ENCODE measurements at regions not wholly inside any gene's neighbourhood (a gene's known extent, or its start where the extent isn't known, plus 50 kb on each side); places are given as distances from the start of the nearest gene placed in this dataset.

GRCh38 chr3:3405131-3405530 lies 225.6 kb upstream of the CRBN start:
- Histone ChIP-seq H3K36me3 (replicated peaks in 1 of 2; ENCODE audit: control extremely low read depth in 1 of 2, control insufficient read depth in 1 of 2, extremely low read depth in 1 of 2, insufficient read depth in 2 of 2, low read length in 1 of 2) (no peaks in the 10 kb centered on the region), H3K4me2 (replicated peaks; ENCODE audit: low read depth, low read length, poor library complexity, severe bottlenecking) (no peak overlapping the region), H3K79me2 (ENCODE audit: control insufficient read depth, insufficient read depth, low read length) (no peaks in the 10 kb centered on the region), H3K27ac (ENCODE audit: low read length in 2 of 2) (no peak overlapping the region), H3K9ac (ENCODE audit: low read length) (no peak overlapping the region), H3K4me1 (ENCODE audit: control insufficient read depth in 2 of 2, insufficient read depth in 2 of 2, low read length in 2 of 2) (no peaks in the 10 kb centered on the region), H4K20me1 (ENCODE audit: control insufficient read depth, insufficient read depth, low read length, poor library complexity, severe bottlenecking) (no peaks in the 10 kb centered on the region), H2AFZ (ENCODE audit: insufficient read depth, low read depth, low read length, poor library complexity, severe bottlenecking) (no peak overlapping the region), H3K9me3 (ENCODE audit: control extremely low read depth in 1 of 3, control insufficient read depth in 2 of 3, insufficient read depth in 1 of 3, low read length in 2 of 3) (peaks cover 0 to 12% (median 11%) of the 10 kb centered on the region in 3 donors), H3K27me3 (replicated peaks in 1 of 4; ENCODE audit: control extremely low read depth in 1 of 4, control insufficient read depth in 3 of 4, insufficient read depth in 4 of 4, low read length in 3 of 4) (no peaks in the 10 kb centered on the region), H3K4me3 (ENCODE audit: control extremely low read depth in 1 of 5, extremely low read depth in 1 of 5, insufficient read depth in 1 of 5, low read depth in 2 of 5, low read length in 4 of 5) (no peak overlapping the region)
- CTCF ChIA-PET: no interaction called here
- Mint-ChIP-seq H3K4me3 (no peak overlapping the region), H3K27me3 (no peaks in the 10 kb centered on the region), H3K9me3 (ENCODE audit: insufficient read depth) (peaks cover 4% of the 10 kb centered on the region), H3K27ac (no peak overlapping the region), H3K4me1 (no peaks in the 10 kb centered on the region)
- ATAC-seq (ENCODE audit: low read depth) (no peak), DNase-seq (no peak)
- 71% methylated on average over 5 of the region's 6 CpGs for WGBS (ENCODE audit: insufficient coverage)
- POLR2A ChIA-PET: no interaction called here
- no peak for TF ChIP-seq EZH2 (IDR thresholded peaks at IDR 0.05; ENCODE audit: borderline replicate concordance, insufficient read depth, low read depth, low read length, poor library complexity, severe bottlenecking)
- no peak for TF ChIP-seq CTCF (IDR thresholded peaks at IDR 0.05)
- intact Hi-C loops (cut with micrococcal nuclease): no loop called here

GRCh38 chr3:3403700-3404099 lies 224.2 kb upstream of the CRBN start:
- Histone ChIP-seq H3K79me2 (ENCODE audit: control insufficient read depth, insufficient read depth, low read length) (no peaks in the 10 kb centered on the region), H3K4me1 (ENCODE audit: control insufficient read depth in 2 of 2, insufficient read depth in 2 of 2, low read length in 2 of 2) (no peaks in the 10 kb centered on the region), H3K27ac (ENCODE audit: low read length in 2 of 2) (no peak overlapping the region), H3K4me3 (ENCODE audit: control extremely low read depth in 1 of 5, extremely low read depth in 1 of 5, insufficient read depth in 1 of 5, low read depth in 2 of 5, low read length in 4 of 5) (no peak overlapping the region), H2AFZ (ENCODE audit: insufficient read depth, low read depth, low read length, poor library complexity, severe bottlenecking) (no peak overlapping the region), H3K9ac (ENCODE audit: low read length) (no peak overlapping the region), H3K9me3 (ENCODE audit: control extremely low read depth in 1 of 3, control insufficient read depth in 2 of 3, insufficient read depth in 1 of 3, low read length in 2 of 3) (peaks cover 0 to 14% (median 11%) of the 10 kb centered on the region in 3 donors), H3K36me3 (replicated peaks in 1 of 2; ENCODE audit: control extremely low read depth in 1 of 2, control insufficient read depth in 1 of 2, extremely low read depth in 1 of 2, insufficient read depth in 2 of 2, low read length in 1 of 2) (no peaks in the 10 kb centered on the region), H3K4me2 (replicated peaks; ENCODE audit: low read depth, low read length, poor library complexity, severe bottlenecking) (no peak overlapping the region), H3K27me3 (replicated peaks in 1 of 4; ENCODE audit: control extremely low read depth in 1 of 4, control insufficient read depth in 3 of 4, insufficient read depth in 4 of 4, low read length in 3 of 4) (no peaks in the 10 kb centered on the region), H4K20me1 (ENCODE audit: control insufficient read depth, insufficient read depth, low read length, poor library complexity, severe bottlenecking) (no peaks in the 10 kb centered on the region)
- intact Hi-C loops (cut with micrococcal nuclease): no loop called here
- H3K4me1 Mint-ChIP-seq: no peaks in the 10 kb centered on the region
- 90% methylated on average over 2 of the region's 4 CpGs for WGBS (ENCODE audit: insufficient coverage)
- CTCF ChIA-PET: no interaction called here
- no peak overlapping the region for H3K4me3 Mint-ChIP-seq
- H3K9me3 Mint-ChIP-seq (ENCODE audit: insufficient read depth): peaks cover 4% of the 10 kb centered on the region
- POLR2A ChIA-PET: no interaction called here
- DNase-seq (no peak), ATAC-seq (ENCODE audit: low read depth) (no peak)
- no peak for TF ChIP-seq EZH2 (IDR thresholded peaks at IDR 0.05; ENCODE audit: borderline replicate concordance, insufficient read depth, low read depth, low read length, poor library complexity, severe bottlenecking)
- no peak for TF ChIP-seq CTCF (IDR thresholded peaks at IDR 0.05)
- H3K27ac Mint-ChIP-seq: no peak overlapping the region
- no peaks in the 10 kb centered on the region for H3K27me3 Mint-ChIP-seq

All from B cell (primary cell).